NT2/D1 (cell line): ENCODE measurements at regions not wholly inside any gene's neighbourhood (a gene's known extent, or its start where the extent isn't known, plus 50 kb on each side); places are given as distances from the start of the nearest gene placed in this dataset.

ENCODE experiments used
- DNase-seq: peaks from one replicate; pipeline ENCODE4 v3.0.0-alpha.2; 2011; ENCODE audit warnings: low read depth, low spot score
- H3K27me3 ChIP-seq: 2 replicates; pipeline ENCODE4 v1.6.0; 2011; ENCODE audit warnings: mild to moderate bottlenecking; ENCODE audit not compliant: insufficient read length, insufficient read depth
- H3K36me3 ChIP-seq: 2 replicates; pipeline ENCODE4 v1.6.1; 2011; ENCODE audit warnings: mild to moderate bottlenecking, low read length, mixed read lengths; ENCODE audit not compliant: insufficient read depth, insufficient read length
- H3K4me1 ChIP-seq: 2 replicates; pipeline ENCODE4 v1.5.1; 2011; ENCODE audit not compliant: insufficient read depth, insufficient read length
- H3K4me3 ChIP-seq: 2 replicates; pipeline ENCODE4 v1.5.1; 2011; ENCODE audit warnings: low read depth; ENCODE audit not compliant: insufficient read length
- H3K9ac ChIP-seq: 2 replicates; pipeline ENCODE4 v1.6.0; 2011; ENCODE audit warnings: low read depth; ENCODE audit not compliant: insufficient read length
- H3K9me3 ChIP-seq: 2 replicates; pipeline ENCODE4 v1.5.1; 2011; ENCODE audit warnings: mild to moderate bottlenecking, low read length; ENCODE audit not compliant: insufficient read depth
- SUZ12 ChIP-seq: IDR thresholded peaks from 2 replicates; pipeline ENCODE4 v1.6.1; 2011; ENCODE audit not compliant: insufficient read length, insufficient read depth; ENCODE audit errors: extremely low read depth
- YY1 ChIP-seq: IDR thresholded peaks from 2 replicates; pipeline ENCODE4 v1.6.1; 2011; ENCODE audit not compliant: insufficient read length, insufficient read depth
- ZNF274 ChIP-seq: IDR thresholded peaks from 2 replicates; pipeline ENCODE4 v1.6.1; 2011; ENCODE audit warnings: mild to moderate bottlenecking, low read depth, low read length

DNA sequence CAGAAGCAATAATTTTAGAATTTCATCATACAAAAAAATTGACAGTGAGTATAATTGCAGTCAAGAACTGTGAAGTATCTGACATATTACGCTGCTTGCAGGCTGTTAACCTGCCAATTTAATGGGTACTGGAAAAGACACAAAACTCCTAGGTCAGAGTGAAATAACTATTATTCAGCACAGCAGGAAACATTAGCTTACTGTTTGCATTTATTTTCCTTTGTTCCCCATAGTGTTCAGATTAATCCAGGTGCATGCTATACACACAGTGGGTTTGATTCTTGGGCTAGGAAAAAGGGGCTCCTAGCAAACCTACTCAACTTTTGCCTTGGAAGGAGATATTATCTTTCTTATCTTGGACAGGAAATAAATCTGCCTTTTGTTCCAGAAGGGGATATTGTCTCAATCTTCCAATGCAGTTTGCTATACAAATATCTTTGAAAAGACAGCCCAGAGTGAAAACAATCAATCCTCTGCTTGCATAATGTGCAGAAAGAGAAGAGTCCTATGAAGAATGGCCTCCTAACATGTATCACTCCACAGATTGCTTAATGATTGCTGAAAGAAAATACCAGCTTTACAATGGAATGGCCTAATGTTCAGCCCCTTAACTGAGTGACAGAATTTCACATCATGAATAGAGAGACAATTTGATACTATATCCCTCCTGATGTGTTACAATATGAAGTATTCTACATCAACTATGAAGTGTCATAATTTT is 443.4 kb downstream of the TBC1D4 start:
- no peak overlapping the region for H3K4me3 ChIP-seq
- DNase-seq: no peak
- H3K9me3 ChIP-seq: no peaks in the 10 kb centered on the region
- no peak overlapping the region for H3K9ac ChIP-seq
- H3K4me1 ChIP-seq: no peaks in the 10 kb centered on the region
- H3K27me3 ChIP-seq: no peaks in the 10 kb centered on the region
- TF ChIP-seq YY1 (no peak), ZNF274 (no peak), SUZ12 (no peak)
- no peaks in the 10 kb centered on the region for H3K36me3 ChIP-seq

DNA sequence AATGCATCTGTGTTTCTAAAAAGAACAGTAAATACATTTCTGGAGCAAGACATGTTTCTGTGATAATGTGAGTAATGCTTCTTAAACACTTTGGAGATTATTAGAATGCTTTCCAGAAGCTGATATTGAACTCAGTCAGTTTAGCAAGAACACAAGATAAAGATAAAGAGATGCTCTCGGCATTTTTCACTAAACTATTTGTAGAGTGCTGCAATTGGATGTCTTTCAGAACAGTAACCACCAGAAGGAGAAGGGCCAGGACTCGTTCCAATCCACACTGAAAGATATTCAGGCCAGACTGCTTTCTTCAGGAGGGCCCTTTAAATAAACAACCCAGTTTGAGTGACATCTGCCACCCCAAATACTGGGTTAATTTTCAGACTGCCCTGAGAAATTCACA is 456.0 kb downstream of the TBC1D4 start:
- no peak for TF ChIP-seq YY1
- no peak for TF ChIP-seq SUZ12
- TF ChIP-seq ZNF274: no peak
- Histone ChIP-seq H3K27me3 (no peaks in the 10 kb centered on the region), H3K9ac (no peak overlapping the region), H3K4me3 (no peak overlapping the region), H3K9me3 (no peaks in the 10 kb centered on the region), H3K36me3 (no peaks in the 10 kb centered on the region), H3K4me1 (no peaks in the 10 kb centered on the region)
- DNase-seq: no peak

DNA sequence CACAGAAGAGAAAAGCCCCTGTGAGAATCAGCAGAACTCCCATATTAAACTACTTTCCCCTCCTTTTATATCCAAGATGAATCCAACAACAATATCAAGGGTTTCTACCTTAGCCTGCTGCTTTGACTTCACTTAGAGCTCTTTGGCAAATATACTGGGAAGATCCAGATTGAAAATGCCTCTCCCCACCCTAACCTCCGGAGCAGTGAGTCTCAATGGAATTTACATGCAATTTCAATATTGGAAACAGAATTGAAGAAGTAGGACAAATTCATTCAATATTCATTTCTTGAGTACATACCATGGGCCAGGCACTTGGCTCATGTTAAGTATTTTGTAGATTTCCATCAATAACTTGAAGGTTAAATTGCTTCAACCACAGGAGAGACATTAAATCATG is 457.4 kb downstream of the TBC1D4 start:
- Histone ChIP-seq H3K36me3 (no peaks in the 10 kb centered on the region), H3K9me3 (no peaks in the 10 kb centered on the region), H3K4me1 (no peaks in the 10 kb centered on the region), H3K4me3 (no peak overlapping the region), H3K9ac (no peak overlapping the region), H3K27me3 (no peaks in the 10 kb centered on the region)
- TF ChIP-seq SUZ12: no peak
- TF ChIP-seq YY1: no peak
- TF ChIP-seq ZNF274: no peak
- no peak for DNase-seq

DNA sequence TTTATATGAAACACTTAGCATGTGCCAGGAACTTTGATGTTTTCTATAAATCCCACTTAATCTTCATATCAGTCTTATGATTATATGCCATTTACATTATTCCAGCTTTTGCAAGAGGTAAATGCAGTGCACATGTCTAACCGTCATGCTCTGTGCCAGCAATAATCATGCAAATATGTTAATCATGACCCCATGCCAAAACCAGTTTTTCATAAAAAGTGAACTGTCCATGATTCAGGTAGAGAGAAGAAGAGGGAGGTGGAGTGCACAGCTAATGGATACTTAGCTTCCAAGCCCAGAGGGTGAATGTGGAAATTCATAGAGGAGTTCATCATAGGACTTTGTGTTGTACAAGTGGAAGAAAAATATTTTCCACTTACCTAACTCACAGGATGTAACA is 458.4 kb downstream of the TBC1D4 start:
- Histone ChIP-seq H3K4me1 (no peaks in the 10 kb centered on the region), H3K36me3 (no peaks in the 10 kb centered on the region), H3K9ac (no peak overlapping the region), H3K4me3 (no peak overlapping the region), H3K27me3 (no peaks in the 10 kb centered on the region), H3K9me3 (no peaks in the 10 kb centered on the region)
- no peak for TF ChIP-seq SUZ12
- no peak for TF ChIP-seq ZNF274
- no peak for TF ChIP-seq YY1
- no peak for DNase-seq

DNA sequence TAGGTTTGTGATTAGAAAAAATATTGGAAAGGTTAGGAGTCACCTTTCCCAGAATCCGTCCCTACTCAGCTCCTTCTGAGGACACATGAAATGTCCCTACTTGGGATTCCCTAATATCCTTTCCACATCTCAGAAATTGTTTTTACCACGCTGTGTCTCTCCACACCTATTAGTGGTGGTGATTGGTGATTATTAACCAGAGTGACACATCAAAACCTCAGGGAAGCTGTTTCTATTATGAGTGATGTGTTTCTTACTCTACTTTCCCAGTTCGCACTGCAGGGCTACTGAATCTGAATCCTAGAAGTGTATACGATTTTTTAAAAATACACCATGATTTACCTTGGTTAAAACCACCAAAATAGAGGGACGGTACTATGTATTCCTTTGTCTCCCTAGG is 460.8 kb downstream of the TBC1D4 start:
- Histone ChIP-seq H3K9ac (no peak overlapping the region), H3K4me1 (no peaks in the 10 kb centered on the region), H3K9me3 (no peaks in the 10 kb centered on the region), H3K27me3 (no peaks in the 10 kb centered on the region), H3K4me3 (no peak overlapping the region), H3K36me3 (no peaks in the 10 kb centered on the region)
- TF ChIP-seq ZNF274 (no peak), YY1 (no peak), SUZ12 (no peak)
- no peak for DNase-seq

DNA sequence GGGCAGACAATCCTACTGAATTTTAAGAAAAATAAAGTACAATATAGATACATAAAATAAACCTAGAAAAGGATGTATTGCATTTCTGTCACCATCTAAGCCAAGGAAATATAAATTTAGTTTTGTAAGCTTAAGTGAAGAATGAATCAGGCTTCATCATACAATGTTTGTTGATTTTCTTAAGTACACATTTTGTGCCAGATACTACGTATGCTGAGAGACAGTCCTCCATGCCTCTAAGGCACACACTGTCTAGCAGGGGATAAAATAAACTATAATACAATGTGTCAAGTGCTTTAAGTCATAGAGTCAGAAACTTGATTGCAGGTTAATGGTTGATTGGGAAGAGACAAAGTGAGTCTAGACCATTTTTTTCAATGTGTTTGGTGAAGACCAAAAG is 465.7 kb downstream of the TBC1D4 start:
- Histone ChIP-seq H3K9ac (no peak overlapping the region), H3K4me1 (no peaks in the 10 kb centered on the region), H3K36me3 (no peaks in the 10 kb centered on the region), H3K9me3 (no peaks in the 10 kb centered on the region), H3K27me3 (no peaks in the 10 kb centered on the region), H3K4me3 (no peak overlapping the region)
- no peak for DNase-seq
- TF ChIP-seq SUZ12 (no peak), YY1 (no peak), ZNF274 (no peak)

DNA sequence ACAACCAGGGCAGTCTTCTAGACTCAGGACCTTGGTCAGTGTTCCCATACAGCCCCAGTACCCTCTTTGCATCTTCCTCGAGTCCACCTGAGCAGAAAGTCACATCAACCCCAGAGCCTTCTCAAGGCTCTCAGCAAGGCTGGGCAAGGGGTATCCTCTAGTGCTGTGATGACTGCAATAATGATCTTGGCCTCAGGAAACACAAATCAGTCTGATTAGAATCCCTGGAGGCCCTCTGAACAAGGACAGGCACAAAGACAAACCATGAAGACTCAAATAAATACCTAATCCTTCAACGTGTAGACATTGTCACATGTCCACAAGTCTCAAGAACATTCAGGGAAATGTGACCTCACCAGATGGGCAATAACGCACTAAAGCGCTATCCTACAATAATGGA is 468.2 kb downstream of the TBC1D4 start:
- TF ChIP-seq YY1: no peak
- no peak for TF ChIP-seq SUZ12
- TF ChIP-seq ZNF274: no peak

More for the DNA sequence above, 468.2 kb downstream of the TBC1D4 start:
- Histone ChIP-seq H3K9ac (no peak overlapping the region), H3K4me1 (no peaks in the 10 kb centered on the region), H3K36me3 (no peaks in the 10 kb centered on the region), H3K27me3 (no peaks in the 10 kb centered on the region), H3K4me3 (no peak overlapping the region), H3K9me3 (no peaks in the 10 kb centered on the region)
- DNase-seq: no peak
